ENCODE measurements at regions not wholly inside any gene's neighbourhood (a gene's known extent, or its start where the extent isn't known, plus 50 kb on each side); places are given as distances from the start of the nearest gene placed in this dataset.

- Histone ChIP-seq H3K4me3 (no peak overlapping the region), H3K4me1 (no peaks in the 10 kb centered on the region), H3K27ac (no peak overlapping the region), H3K36me3 (replicated peaks in 1 of 2; ENCODE audit: insufficient read depth in 1 of 2, low read depth in 2 of 2) (no peaks in the 10 kb centered on the region), H3K9me3 (no peaks in the 10 kb centered on the region), H3K27me3 (no peaks in the 10 kb centered on the region)
- intact Hi-C loops (cut with DNase I) = no loop called here
- ATAC-seq (no peak), DNase-seq (no peak)
- 50 to 58% methylated on average over 1 of the region's 1 CpG for WGBS, 2 donors
- TF ChIP-seq CTCF (IDR thresholded peaks at IDR 0.05) (no peak), POLR2A (IDR thresholded peaks at IDR 0.05) (no peak)
Measured at GRCh38 chr9:11968631-11969030, 724.6 kb upstream of the TYRP1 start.

- no peak for ATAC-seq
- Histone ChIP-seq H3K9me3 (no peaks in the 10 kb centered on the region), H3K36me3 (replicated peaks in 1 of 2; ENCODE audit: insufficient read depth in 1 of 2, low read depth in 2 of 2) (no peaks in the 10 kb centered on the region), H3K27ac (no peak overlapping the region), H3K4me1 (no peaks in the 10 kb centered on the region), H3K27me3 (no peaks in the 10 kb centered on the region), H3K4me3 (no peak overlapping the region)
- 17 to 24% methylated on average over 1 of the region's 1 CpG for WGBS, 2 donors
- no peak for DNase-seq
- intact Hi-C loops (cut with DNase I) = no loop called here
- no peak for TF ChIP-seq POLR2A (IDR thresholded peaks at IDR 0.05)
- TF ChIP-seq CTCF (IDR thresholded peaks at IDR 0.05) = no peak
Measured at GRCh38 chr9:11973011-11973410, 720.2 kb upstream of the TYRP1 start.

DNA sequence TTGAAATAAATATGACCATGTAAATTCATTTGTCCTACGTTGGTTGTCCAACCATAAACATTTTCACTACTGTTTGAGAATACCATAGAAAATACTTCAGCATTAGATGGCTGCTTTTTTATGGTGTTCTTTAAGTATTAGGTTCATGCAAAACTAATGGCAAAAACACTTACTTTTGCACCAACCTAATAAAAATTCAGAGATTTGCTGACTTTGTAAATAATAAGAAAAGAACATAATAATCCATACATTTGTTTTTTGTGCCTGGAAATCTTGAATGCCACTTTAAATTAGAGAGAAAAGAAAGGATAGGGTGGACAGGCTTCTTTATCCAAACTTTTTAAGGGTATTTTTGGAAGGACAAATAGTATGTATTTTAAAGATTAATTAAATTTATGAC is 719.7 kb upstream of the TYRP1 start:
- TF ChIP-seq CTCF (IDR thresholded peaks at IDR 0.05) = no peak
- TF ChIP-seq POLR2A (IDR thresholded peaks at IDR 0.05) = no peak
- DNase-seq (no peak), ATAC-seq (no peak)
- Histone ChIP-seq H3K36me3 (replicated peaks in 1 of 2; ENCODE audit: insufficient read depth in 1 of 2, low read depth in 2 of 2) (no peaks in the 10 kb centered on the region), H3K4me3 (no peak overlapping the region), H3K27ac (no peak overlapping the region), H3K4me1 (no peaks in the 10 kb centered on the region), H3K27me3 (no peaks in the 10 kb centered on the region), H3K9me3 (no peaks in the 10 kb centered on the region)
- 53 to 57% methylated on average over 1 of the region's 1 CpG for WGBS, 2 donors
- intact Hi-C loops (cut with DNase I) = no loop called here

DNA sequence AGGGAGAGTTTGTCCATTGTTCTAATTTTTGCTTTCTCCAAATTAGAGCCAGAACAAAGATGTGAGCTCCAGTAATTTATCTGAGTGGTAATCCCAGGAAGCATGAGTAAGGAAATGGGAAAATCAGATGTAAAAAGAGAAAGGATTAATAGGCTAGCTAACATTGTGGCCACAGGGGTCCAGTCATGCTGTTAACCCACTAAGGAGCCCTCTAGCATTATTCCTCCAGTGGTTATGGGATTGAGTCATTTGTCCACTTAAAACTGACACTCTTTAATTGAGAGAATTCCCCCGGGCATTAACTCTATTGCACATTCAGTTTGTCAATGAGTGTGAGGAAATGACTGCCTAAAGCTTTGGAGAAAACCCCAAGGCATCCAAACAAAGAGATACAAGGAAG is 700.3 kb upstream of the TYRP1 start:
- H3K36me3 ChIP-seq (replicated peaks in 1 of 2; ENCODE audit: insufficient read depth in 1 of 2, low read depth in 2 of 2) = no peaks in the 10 kb centered on the region
- H3K9me3 ChIP-seq = no peaks in the 10 kb centered on the region
- DNase-seq (no peak), ATAC-seq (no peak)
- no peak overlapping the region for H3K27ac ChIP-seq
- WGBS, 2 donors = 48 to 59% methylated on average over 1 of the region's 1 CpG
- no peak overlapping the region for H3K4me3 ChIP-seq
- no peak for TF ChIP-seq POLR2A (IDR thresholded peaks at IDR 0.05)
- TF ChIP-seq CTCF (IDR thresholded peaks at IDR 0.05) = no peak
- intact Hi-C loops (cut with DNase I) = no loop called here
- no peaks in the 10 kb centered on the region for H3K4me1 ChIP-seq
- no peaks in the 10 kb centered on the region for H3K27me3 ChIP-seq

DNA sequence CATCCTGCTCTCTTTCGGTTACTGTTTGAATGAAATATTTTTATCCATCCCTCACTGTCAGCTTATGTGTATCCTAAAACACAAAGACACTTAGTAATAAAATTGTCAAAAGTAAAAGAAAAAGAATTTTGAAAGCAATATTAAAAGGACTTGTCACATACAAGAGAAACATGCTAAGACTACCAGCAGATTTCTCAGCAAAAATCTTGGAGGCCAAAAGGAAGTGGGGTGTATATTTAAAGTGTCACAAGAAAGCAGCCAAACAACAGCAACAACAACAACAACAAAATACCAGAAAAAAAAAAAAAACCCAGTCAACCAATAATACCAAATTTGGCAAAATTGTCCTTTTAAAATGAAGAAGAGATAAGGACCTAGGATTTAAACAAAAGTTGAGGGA is 678.7 kb upstream of the TYRP1 start:
- Histone ChIP-seq H3K4me3 (no peak overlapping the region), H3K36me3 (replicated peaks in 1 of 2; ENCODE audit: insufficient read depth in 1 of 2, low read depth in 2 of 2) (no peaks in the 10 kb centered on the region), H3K4me1 (no peaks in the 10 kb centered on the region), H3K27ac (no peak overlapping the region), H3K27me3 (no peaks in the 10 kb centered on the region), H3K9me3 (no peaks in the 10 kb centered on the region)
- intact Hi-C loops (cut with DNase I) = no loop called here
- ATAC-seq = no peak
- TF ChIP-seq CTCF (IDR thresholded peaks at IDR 0.05) = no peak
- TF ChIP-seq POLR2A (IDR thresholded peaks at IDR 0.05) = no peak
- WGBS, 2 donors = 81 to 85% methylated on average over 1 of the region's 1 CpG
- DNase-seq = no peak

All from body of pancreas (tissue), 4 donors.